ENCODE measurements at regions not wholly inside any gene's neighbourhood (a gene's known extent, or its start where the extent isn't known, plus 50 kb on each side); places are given as distances from the start of the nearest gene placed in this dataset.

DNA sequence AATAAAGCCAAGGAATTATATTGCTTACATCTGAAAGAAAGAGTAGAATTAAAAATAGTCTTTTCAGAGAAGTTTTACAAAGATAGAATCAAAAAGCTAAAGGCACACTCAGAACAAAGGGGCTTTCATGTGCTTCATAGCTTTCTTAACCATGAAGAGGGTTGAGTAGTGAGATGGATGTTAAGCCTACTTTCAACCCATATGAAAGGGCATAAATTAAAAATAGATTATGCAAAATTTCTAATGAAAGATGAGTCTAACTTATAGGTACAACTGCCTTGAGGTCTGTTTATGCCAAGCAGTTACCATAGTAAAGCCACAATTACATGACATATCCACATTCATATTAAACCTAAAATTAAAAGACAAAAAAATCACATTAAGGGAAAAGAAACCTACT lies 223.3 kb upstream of the ARHGEF26 start:
- TF ChIP-seq, protein P1, sequence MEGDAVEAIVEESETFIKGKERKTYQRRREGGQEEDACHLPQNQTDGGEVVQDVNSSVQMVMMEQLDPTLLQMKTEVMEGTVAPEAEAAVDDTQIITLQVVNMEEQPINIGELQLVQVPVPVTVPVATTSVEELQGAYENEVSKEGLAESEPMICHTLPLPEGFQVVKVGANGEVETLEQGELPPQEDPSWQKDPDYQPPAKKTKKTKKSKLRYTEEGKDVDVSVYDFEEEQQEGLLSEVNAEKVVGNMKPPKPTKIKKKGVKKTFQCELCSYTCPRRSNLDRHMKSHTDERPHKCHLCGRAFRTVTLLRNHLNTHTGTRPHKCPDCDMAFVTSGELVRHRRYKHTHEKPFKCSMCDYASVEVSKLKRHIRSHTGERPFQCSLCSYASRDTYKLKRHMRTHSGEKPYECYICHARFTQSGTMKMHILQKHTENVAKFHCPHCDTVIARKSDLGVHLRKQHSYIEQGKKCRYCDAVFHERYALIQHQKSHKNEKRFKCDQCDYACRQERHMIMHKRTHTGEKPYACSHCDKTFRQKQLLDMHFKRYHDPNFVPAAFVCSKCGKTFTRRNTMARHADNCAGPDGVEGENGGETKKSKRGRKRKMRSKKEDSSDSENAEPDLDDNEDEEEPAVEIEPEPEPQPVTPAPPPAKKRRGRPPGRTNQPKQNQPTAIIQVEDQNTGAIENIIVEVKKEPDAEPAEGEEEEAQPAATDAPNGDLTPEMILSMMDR (conservative IDR thresholded peaks at IDR 0.05; ENCODE audit: low read length) = no peak
- no peak for TF ChIP-seq EZH2phosphoT487 (IDR thresholded peaks at IDR 0.05; ENCODE audit: borderline replicate concordance, low read depth, low read length)
